Colonic mucosa (tissue), 4 donors: ENCODE measurements at regions not wholly inside any gene's neighbourhood (a gene's known extent, or its start where the extent isn't known, plus 50 kb on each side); places are given as distances from the start of the nearest gene placed in this dataset.

ENCODE experiments used
- DNase-seq: peaks from one replicate; pipeline ENCODE4 v3.0.0-alpha.2; 2020
- H3K27ac ChIP-seq: fragments of 200-600 bp; one replicate; pipeline ENCODE4 v1.8.0; 2021
- H3K27me3 ChIP-seq: fragments of 200-600 bp; one replicate; pipeline ENCODE4 v1.8.0; 2021
- H3K36me3 ChIP-seq: fragments of 200-600 bp; one replicate; pipeline ENCODE4 v1.8.0; 2021
- H3K4me1 ChIP-seq: fragments of 200-600 bp; one replicate; pipeline ENCODE4 v1.8.0; 2021; ENCODE audit warnings: mild to moderate bottlenecking
- H3K4me3 ChIP-seq: fragments of 200-600 bp; one replicate; pipeline ENCODE4 v1.8.0; 2021
- H3K9ac ChIP-seq, 2 donors: one replicate each; pipeline ENCODE4 v1.7.0; 2013; ENCODE audit warnings: control low read depth in 2 of 2, low read depth in 2 of 2, low read length in 2 of 2
- H3K9me3 ChIP-seq: fragments of 200-600 bp; one replicate; pipeline ENCODE4 v1.8.0; 2021
- intact Hi-C: fragments of 100-400 bp; cut with DNase I; formaldehyde crosslinking; loops from one replicate; pipeline ENCODE4 v1.14.1; 2022
- TF ChIP-seq, protein P1 (sequence below): fragments of 200-600 bp; IDR thresholded peaks from one replicate; pipeline ENCODE4 v1.8.0; 2022; ENCODE audit warnings: antibody characterized with exemption, mild to moderate bottlenecking
- donor health status: healthy.
- donor health status: DM: no; HTN: no; CAD: no.
- donor health status: DM: no; HTN: no; CAD: no.

DNA sequence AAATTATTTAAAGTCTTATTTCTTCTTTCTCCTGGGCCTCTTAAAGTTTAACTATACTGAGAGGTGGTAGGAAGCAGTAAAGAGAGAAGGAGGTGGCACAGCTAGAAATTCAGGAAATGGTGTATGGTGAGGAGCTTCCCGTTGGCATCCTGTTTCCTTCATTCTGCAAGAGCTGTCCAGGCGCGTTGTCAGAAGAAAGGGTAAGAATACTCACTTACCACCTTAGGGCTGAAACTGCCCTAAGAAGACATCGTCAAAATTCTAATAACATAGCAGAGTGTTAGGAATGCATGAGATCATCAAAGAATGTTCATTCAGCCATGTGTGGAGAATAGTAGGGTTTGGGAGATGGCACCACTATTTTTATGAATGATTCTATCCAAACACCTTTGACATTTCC is 699.6 kb downstream of the MCTP2 start:
- intact Hi-C loops, result no loop called here
- no peaks in the 10 kb centered on the region for H3K36me3 ChIP-seq
- H3K9me3 ChIP-seq, result no peaks in the 10 kb centered on the region
- H3K4me1 ChIP-seq, result no peaks in the 10 kb centered on the region
- no peak overlapping the region for H3K9ac ChIP-seq
- TF ChIP-seq, protein P1, sequence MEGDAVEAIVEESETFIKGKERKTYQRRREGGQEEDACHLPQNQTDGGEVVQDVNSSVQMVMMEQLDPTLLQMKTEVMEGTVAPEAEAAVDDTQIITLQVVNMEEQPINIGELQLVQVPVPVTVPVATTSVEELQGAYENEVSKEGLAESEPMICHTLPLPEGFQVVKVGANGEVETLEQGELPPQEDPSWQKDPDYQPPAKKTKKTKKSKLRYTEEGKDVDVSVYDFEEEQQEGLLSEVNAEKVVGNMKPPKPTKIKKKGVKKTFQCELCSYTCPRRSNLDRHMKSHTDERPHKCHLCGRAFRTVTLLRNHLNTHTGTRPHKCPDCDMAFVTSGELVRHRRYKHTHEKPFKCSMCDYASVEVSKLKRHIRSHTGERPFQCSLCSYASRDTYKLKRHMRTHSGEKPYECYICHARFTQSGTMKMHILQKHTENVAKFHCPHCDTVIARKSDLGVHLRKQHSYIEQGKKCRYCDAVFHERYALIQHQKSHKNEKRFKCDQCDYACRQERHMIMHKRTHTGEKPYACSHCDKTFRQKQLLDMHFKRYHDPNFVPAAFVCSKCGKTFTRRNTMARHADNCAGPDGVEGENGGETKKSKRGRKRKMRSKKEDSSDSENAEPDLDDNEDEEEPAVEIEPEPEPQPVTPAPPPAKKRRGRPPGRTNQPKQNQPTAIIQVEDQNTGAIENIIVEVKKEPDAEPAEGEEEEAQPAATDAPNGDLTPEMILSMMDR, result no peak
- DNase-seq, result no peak
- H3K27ac ChIP-seq, result no peak overlapping the region
- H3K4me3 ChIP-seq, result no peak overlapping the region
- no peaks in the 10 kb centered on the region for H3K27me3 ChIP-seq

DNA sequence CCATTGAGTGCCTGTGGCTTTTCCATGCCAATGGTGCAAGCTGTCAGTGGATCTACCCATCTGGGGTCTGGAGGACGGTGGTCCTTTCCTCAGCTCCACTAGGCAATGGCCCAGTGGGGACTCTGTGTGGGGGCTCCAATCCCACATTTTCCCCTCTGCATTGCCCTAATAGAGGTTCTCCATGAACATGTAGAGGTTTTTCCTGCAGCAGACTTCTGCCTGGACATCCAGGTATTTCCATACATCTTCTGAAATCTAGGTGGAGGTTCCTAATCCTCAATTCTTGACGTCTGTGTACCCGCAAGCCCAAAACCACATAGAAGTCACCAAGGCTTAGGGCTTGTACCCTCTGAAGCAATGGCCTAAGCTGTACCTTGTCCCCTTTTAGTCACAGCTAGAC is 703.1 kb downstream of the MCTP2 start:
- H3K36me3 ChIP-seq, result no peaks in the 10 kb centered on the region
- H3K4me1 ChIP-seq, result no peaks in the 10 kb centered on the region
- H3K27ac ChIP-seq, result no peak overlapping the region
- TF ChIP-seq, protein P1, result no peak
- H3K9me3 ChIP-seq, result no peaks in the 10 kb centered on the region
- H3K9ac ChIP-seq, result no peak overlapping the region
- H3K4me3 ChIP-seq, result no peak overlapping the region
- DNase-seq, result no peak
- H3K27me3 ChIP-seq, result no peaks in the 10 kb centered on the region
- intact Hi-C loops, result no loop called here

- Histone ChIP-seq H3K4me3 (no peak overlapping the region), H3K36me3 (no peaks in the 10 kb centered on the region), H3K27me3 (no peaks in the 10 kb centered on the region), H3K27ac (no peak overlapping the region), H3K4me1 (no peaks in the 10 kb centered on the region), H3K9ac (no peak overlapping the region), H3K9me3 (no peaks in the 10 kb centered on the region)
- TF ChIP-seq, protein P1, result no peak
- intact Hi-C loops, result no loop called here
- no peak for DNase-seq
Observed at GRCh38 chr15:94937242-94937641, 705.9 kb downstream of the MCTP2 start.

DNA sequence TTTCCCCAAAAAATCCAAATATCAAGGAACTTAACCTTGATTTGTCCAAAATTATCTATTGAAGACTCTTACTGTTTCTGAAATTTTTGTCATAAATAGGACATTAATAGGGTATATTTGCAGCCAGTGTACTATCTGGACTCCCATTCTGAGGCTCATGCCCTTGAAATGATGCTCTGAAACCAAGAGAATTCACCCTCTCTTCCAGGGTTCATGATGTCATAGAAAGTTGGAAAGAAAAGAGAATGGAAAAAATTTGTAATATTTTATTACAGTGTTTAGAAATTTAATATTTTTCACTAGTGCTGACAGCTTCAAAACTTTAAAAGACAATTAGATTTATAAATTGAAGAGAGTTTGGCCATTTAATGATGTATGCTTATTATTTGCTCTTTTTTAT is 712.5 kb downstream of the MCTP2 start:
- Histone ChIP-seq H3K27me3 (no peaks in the 10 kb centered on the region), H3K4me1 (no peaks in the 10 kb centered on the region), H3K4me3 (no peak overlapping the region), H3K36me3 (no peaks in the 10 kb centered on the region), H3K9me3 (no peaks in the 10 kb centered on the region), H3K9ac (no peak overlapping the region), H3K27ac (no peak overlapping the region)
- DNase-seq, result no peak
- intact Hi-C loops, result no loop called here
- TF ChIP-seq, protein P1, result no peak

DNA sequence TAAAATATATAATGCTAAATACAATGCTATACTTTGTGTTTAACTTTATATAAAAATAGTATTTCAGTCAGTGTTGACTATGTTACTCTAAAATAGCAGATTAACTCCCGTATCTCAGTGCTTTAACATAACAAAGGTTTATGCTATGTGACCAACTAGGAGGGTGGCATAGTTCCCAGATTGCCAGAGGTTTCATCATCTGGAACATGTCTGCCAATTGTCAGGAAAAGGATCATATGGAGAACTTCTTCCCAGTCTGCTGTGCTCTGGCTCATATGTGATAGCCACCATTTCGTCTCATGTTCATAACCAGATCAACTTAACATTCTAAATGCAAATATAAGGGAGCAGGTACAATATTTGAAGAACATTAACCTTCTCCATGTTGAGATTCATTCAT is 720.2 kb downstream of the MCTP2 start:
- no peak overlapping the region for H3K4me3 ChIP-seq
- no peaks in the 10 kb centered on the region for H3K36me3 ChIP-seq
- H3K27me3 ChIP-seq, result no peaks in the 10 kb centered on the region
- no peak overlapping the region for H3K9ac ChIP-seq
- intact Hi-C loops, result no loop called here
- TF ChIP-seq, protein P1, result no peak
- DNase-seq, result no peak
- H3K9me3 ChIP-seq, result no peaks in the 10 kb centered on the region
- no peak overlapping the region for H3K27ac ChIP-seq
- no peaks in the 10 kb centered on the region for H3K4me1 ChIP-seq

DNA sequence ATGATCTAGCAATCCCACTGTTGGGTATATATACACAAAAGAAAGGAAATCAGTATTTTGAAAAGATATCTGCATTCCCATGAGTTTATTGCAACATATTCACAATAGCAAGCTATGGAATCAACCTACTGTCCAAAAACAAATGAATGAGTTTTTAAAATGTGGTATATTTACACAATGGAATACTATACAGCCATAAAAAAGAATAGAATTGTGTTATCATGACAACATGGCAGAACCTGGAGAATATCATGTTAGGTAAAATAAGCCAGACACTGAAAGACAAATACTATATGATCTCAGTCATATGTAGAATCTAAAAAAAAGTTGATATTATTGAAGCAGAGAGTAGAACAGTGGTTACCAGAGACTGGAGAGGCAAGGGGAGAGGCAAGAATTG is 732.6 kb downstream of the MCTP2 start:
- Histone ChIP-seq H3K9me3 (no peaks in the 10 kb centered on the region), H3K36me3 (no peaks in the 10 kb centered on the region), H3K4me1 (no peaks in the 10 kb centered on the region), H3K9ac (no peak overlapping the region), H3K27me3 (no peaks in the 10 kb centered on the region), H3K4me3 (no peak overlapping the region), H3K27ac (no peak overlapping the region)
- intact Hi-C loops, result no loop called here
- TF ChIP-seq, protein P1, result no peak
- no peak for DNase-seq
